GM23248 (cell line): ENCODE measurements at regions not wholly inside any gene's neighbourhood (a gene's known extent, or its start where the extent isn't known, plus 50 kb on each side); places are given as distances from the start of the nearest gene placed in this dataset.

Experiments
- DNase-seq: peaks from one replicate; pipeline ENCODE4 v3.0.0-alpha.2; 2015
- H2AFZ ChIP-seq: fragments of 200-600 bp; sonication (generic); 2 replicates; pipeline ENCODE4 v1.6.1; 2016; ENCODE audit warnings: antibody characterized with exemption
- H3F3A ChIP-seq: fragments of 200-600 bp; sonication (generic); 2 replicates; pipeline ENCODE4 v1.6.1; 2016; ENCODE audit warnings: mild to moderate bottlenecking, antibody characterized with exemption, mixed run types; ENCODE audit not compliant: insufficient read depth
- H3K27ac ChIP-seq: fragments of 200-600 bp; sonication (generic); 2 replicates; pipeline ENCODE4 v1.5.1; 2016; ENCODE audit warnings: mild to moderate bottlenecking
- H3K27me3 ChIP-seq: fragments of 200-600 bp; sonication (generic); replicated peaks from 2 replicates; pipeline ENCODE4 v1.6.1; 2016; ENCODE audit warnings: mild to moderate bottlenecking; ENCODE audit not compliant: insufficient read depth
- H3K36me3 ChIP-seq: fragments of 200-600 bp; sonication (generic); 2 replicates; pipeline ENCODE4 v1.6.1; 2016; ENCODE audit warnings: low read depth, mild to moderate bottlenecking
- H3K4me1 ChIP-seq: fragments of 200-600 bp; sonication (generic); 2 replicates; pipeline ENCODE4 v1.6.1; 2016; ENCODE audit warnings: mild to moderate bottlenecking; ENCODE audit not compliant: insufficient read depth
- H3K4me2 ChIP-seq: fragments of 200-600 bp; sonication (generic); one replicate; pipeline ENCODE4 v1.6.1; 2016; ENCODE audit warnings: mild to moderate bottlenecking; ENCODE audit not compliant: unreplicated experiment
- H3K4me3 ChIP-seq: fragments of 200-600 bp; sonication (generic); 2 replicates; pipeline ENCODE4 v1.5.1; 2016; ENCODE audit warnings: mild to moderate bottlenecking
- H3K79me2 ChIP-seq: fragments of 200-600 bp; sonication (generic); 2 replicates; pipeline ENCODE4 v1.6.1; 2016; ENCODE audit warnings: mild to moderate bottlenecking; ENCODE audit not compliant: insufficient read depth
- H3K9ac ChIP-seq: fragments of 200-600 bp; sonication (generic); 2 replicates; pipeline ENCODE4 v1.6.1; 2016; ENCODE audit warnings: mild to moderate bottlenecking
- H3K9me2 ChIP-seq: fragments of 200-600 bp; sonication (generic); 2 replicates; pipeline ENCODE4 v1.6.1; 2016; ENCODE audit warnings: mixed run types, mild to moderate bottlenecking, moderate library complexity; ENCODE audit not compliant: insufficient read depth
- H3K9me3 ChIP-seq: fragments of 200-600 bp; sonication (generic); one replicate; pipeline ENCODE4 v1.6.1; 2017; ENCODE audit warnings: low read depth
- H4K20me1 ChIP-seq: fragments of 200-600 bp; sonication (generic); 2 replicates; pipeline ENCODE4 v1.6.0; 2016; ENCODE audit not compliant: insufficient read depth
- EZH2 ChIP-seq: fragments of 200-600 bp; sonication (generic); IDR thresholded peaks from 2 replicates; pipeline ENCODE4 v1.6.1; 2018; ENCODE audit warnings: antibody characterized with exemption, mild to moderate bottlenecking; ENCODE audit not compliant: insufficient read depth, poor library complexity, severe bottlenecking
- EZH2phosphoT487 ChIP-seq: fragments of 200-600 bp; sonication (generic); IDR thresholded peaks from 2 replicates; pipeline ENCODE4 v1.6.1; 2018; ENCODE audit warnings: antibody characterized with exemption, moderate library complexity, mild to moderate bottlenecking, low read depth; ENCODE audit not compliant: insufficient read depth
- WGBS, 2 experiments: methylation state at CpG; one replicate each; pipeline ENCODE4 v1.1.6; 2015 to 2017; ENCODE audit warnings: low lambda C conversion rate in 2 of 2, low coverage in 1 of 2; ENCODE audit errors: missing lambda C conversion rate in 2 of 2; 5-methylcytosine and 5-hydroxymethylcytosine counted together
- in situ Hi-C: fragments of 300-500 bp; cut with MboI; formaldehyde crosslinking; loops from 2 replicates; pipeline ENCODE4 v1.15.0; 2020

DNA sequence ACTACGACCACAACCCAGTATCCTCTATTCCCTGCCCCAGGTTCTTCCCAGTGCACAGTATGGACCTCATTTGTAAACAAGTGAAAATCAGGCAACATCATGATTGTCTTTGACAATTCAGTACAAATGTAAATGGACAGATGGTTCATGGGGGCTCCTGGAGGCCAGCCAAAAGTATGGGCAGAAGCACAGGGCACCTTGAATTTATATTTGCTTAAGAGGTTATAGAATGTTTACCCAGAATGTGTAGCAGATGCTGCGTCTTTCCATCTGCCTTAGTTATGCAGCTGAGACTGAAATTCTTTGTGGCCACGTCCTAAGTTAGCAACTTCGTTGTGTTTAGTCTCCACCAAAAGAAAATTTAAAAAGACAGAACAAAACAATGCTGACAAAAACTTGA lies 559.6 kb upstream of the NRSN1 start:
- no peaks in the 10 kb centered on the region for H3K79me2 ChIP-seq
- no peaks in the 10 kb centered on the region for H3K4me1 ChIP-seq
- no peak overlapping the region for H2AFZ ChIP-seq
- no peak for DNase-seq
- 25 to 41% methylated on average over 4 of the region's 4 CpGs for WGBS, 2 experiments
- no peaks in the 10 kb centered on the region for H3K9me3 ChIP-seq
- H3K9ac ChIP-seq = no peak overlapping the region
- TF ChIP-seq EZH2 (no peak), EZH2phosphoT487 (no peak)
- H3F3A ChIP-seq = no peaks in the 10 kb centered on the region
- H4K20me1 ChIP-seq = no peaks in the 10 kb centered on the region
- H3K27ac ChIP-seq = no peak overlapping the region
- in situ Hi-C loops = no loop called here
- no peak overlapping the region for H3K4me2 ChIP-seq
- H3K27me3 ChIP-seq = no peaks in the 10 kb centered on the region
- no peaks in the 10 kb centered on the region for H3K9me2 ChIP-seq
- H3K4me3 ChIP-seq = no peak overlapping the region
- H3K36me3 ChIP-seq = no peaks in the 10 kb centered on the region

DNA sequence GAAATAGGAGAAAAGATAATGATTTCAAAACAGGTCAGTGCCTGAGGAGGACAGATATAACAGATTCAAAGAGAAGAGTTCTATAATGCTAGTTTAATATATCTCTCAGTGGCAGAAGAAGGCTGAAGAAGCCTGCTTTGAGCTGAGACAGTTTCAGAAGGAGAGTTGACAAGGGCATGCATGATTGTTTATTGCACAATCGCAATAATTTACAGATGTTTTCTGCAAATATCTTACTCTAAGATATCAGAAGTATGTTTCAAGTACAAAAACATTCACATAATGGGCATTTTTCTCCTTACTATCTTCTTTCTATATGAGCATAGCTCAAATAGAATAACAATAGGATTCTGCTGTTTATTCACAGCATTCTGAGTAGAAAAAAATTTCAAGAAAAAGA lies 557.7 kb upstream of the NRSN1 start:
- H3K9me3 ChIP-seq = no peaks in the 10 kb centered on the region
- H4K20me1 ChIP-seq = no peaks in the 10 kb centered on the region
- in situ Hi-C loops = no loop called here
- H3K79me2 ChIP-seq = no peaks in the 10 kb centered on the region
- H2AFZ ChIP-seq = no peak overlapping the region
- no peak for DNase-seq
- no peak overlapping the region for H3K9ac ChIP-seq
- TF ChIP-seq EZH2phosphoT487 = no peak
- no peak for TF ChIP-seq EZH2
- H3F3A ChIP-seq = no peaks in the 10 kb centered on the region
- 0 to 2% methylated on average over 1 of the region's 1 CpG for WGBS, 2 experiments
- no peaks in the 10 kb centered on the region for H3K36me3 ChIP-seq
- H3K27ac ChIP-seq = no peak overlapping the region
- no peaks in the 10 kb centered on the region for H3K27me3 ChIP-seq
- no peaks in the 10 kb centered on the region for H3K9me2 ChIP-seq
- no peaks in the 10 kb centered on the region for H3K4me1 ChIP-seq
- no peak overlapping the region for H3K4me3 ChIP-seq
- no peak overlapping the region for H3K4me2 ChIP-seq

DNA sequence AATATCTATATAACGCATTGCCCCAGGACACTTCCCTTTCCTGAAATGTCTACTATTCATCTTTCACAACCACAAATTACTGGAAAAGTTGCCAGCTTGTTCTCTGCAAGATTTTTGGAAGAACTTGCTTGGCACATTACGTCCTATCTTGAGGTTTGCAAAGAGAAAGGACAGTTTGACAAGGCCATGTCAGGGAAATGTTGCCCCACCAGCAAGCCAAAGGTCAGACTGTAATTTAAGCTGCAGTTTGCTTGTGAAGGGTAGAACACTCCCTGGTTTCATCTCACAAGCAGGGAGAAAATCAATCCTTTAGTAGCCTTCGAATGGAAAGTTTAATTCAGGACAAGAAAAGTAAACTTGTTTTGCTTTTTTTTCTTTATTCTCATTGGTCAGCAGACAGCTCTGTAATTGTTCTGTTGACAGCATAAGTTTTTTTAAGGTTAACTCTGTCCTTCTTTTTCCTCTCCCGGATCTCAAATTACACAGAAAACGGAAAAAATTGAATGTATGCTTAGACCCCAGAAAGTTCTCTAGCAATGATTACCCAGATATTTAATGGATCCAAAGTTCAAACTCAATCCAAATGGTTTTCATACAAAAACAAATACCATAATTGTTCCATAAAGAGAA lies 541.8 kb upstream of the NRSN1 start:
- Histone ChIP-seq H3K4me1 (no peaks in the 10 kb centered on the region), H3K4me2 (no peak overlapping the region), H3K9me2 (no peaks in the 10 kb centered on the region), H2AFZ (no peak overlapping the region), H3F3A (no peaks in the 10 kb centered on the region), H3K27ac (no peak overlapping the region), H3K9ac (no peak overlapping the region), H3K79me2 (no peaks in the 10 kb centered on the region), H4K20me1 (no peaks in the 10 kb centered on the region), H3K4me3 (no peak overlapping the region), H3K36me3 (no peaks in the 10 kb centered on the region), H3K27me3 (no peaks in the 10 kb centered on the region), H3K9me3 (no peaks in the 10 kb centered on the region)
- DNase-seq = no peak
- in situ Hi-C loops = no loop called here
- 6 to 12% methylated on average over 5 of the region's 5 CpGs for WGBS, 2 experiments
- TF ChIP-seq EZH2 (no peak), EZH2phosphoT487 (no peak)

DNA sequence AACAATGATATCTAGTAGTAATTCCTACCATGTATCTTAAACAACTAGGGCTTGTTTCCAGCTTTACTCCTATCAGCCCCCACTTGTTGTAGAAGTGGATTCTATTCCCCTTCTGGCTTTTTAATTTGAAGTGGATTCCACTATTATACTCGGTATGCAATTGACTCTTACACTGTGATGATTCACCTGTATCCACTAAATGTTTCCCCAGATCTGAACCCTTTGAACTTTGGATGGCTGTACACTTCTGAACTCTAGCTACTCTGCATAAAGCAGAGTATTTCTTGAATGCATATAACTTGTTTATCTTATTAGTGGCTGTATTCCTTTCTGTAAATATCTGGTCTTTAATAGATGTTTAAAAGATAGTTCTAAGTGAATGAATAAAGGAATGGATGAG lies 538.4 kb upstream of the NRSN1 start:
- Histone ChIP-seq H3K9me3 (no peaks in the 10 kb centered on the region), H3K4me1 (no peaks in the 10 kb centered on the region), H3K36me3 (no peaks in the 10 kb centered on the region), H3K9ac (no peak overlapping the region), H3K27me3 (no peaks in the 10 kb centered on the region), H4K20me1 (no peaks in the 10 kb centered on the region), H3K4me2 (no peak overlapping the region), H3F3A (no peaks in the 10 kb centered on the region), H3K4me3 (no peak overlapping the region), H2AFZ (no peak overlapping the region), H3K9me2 (no peaks in the 10 kb centered on the region), H3K79me2 (no peaks in the 10 kb centered on the region), H3K27ac (no peak overlapping the region)
- no peak for DNase-seq
- 0 to 11% methylated on average over 1 of the region's 1 CpG for WGBS, 2 experiments
- in situ Hi-C loops = no loop called here
- TF ChIP-seq EZH2 (no peak), EZH2phosphoT487 (no peak)

DNA sequence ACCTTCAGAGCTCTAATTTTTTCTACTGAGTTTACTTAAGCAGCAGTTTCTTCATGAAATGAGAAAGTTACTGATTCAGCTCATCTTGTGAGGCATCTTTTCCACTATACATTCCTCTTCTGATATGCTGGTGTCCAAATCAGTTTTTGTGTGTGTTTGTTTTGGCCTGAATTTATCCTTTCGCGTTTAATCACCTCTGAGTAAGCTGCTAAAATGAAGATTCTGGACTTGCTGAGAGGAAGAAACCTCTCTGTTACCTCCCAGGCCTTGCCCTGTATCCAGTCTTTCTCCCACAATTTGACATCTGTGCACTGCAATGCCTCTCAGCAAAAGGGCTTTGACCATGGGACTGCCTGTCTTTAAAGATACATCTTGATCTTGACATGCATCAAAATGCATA lies 536.2 kb upstream of the NRSN1 start:
- DNase-seq = no peak
- 19 to 27% methylated on average over 2 of the region's 2 CpGs for WGBS, 2 experiments
- Histone ChIP-seq H2AFZ (no peak overlapping the region), H3K79me2 (no peaks in the 10 kb centered on the region), H3K27ac (no peak overlapping the region), H3K9me3 (no peaks in the 10 kb centered on the region), H3F3A (no peaks in the 10 kb centered on the region), H4K20me1 (no peaks in the 10 kb centered on the region), H3K27me3 (no peaks in the 10 kb centered on the region), H3K4me1 (no peaks in the 10 kb centered on the region), H3K9me2 (no peaks in the 10 kb centered on the region), H3K36me3 (no peaks in the 10 kb centered on the region), H3K4me2 (no peak overlapping the region), H3K9ac (no peak overlapping the region), H3K4me3 (no peak overlapping the region)
- in situ Hi-C loops = no loop called here
- no peak for TF ChIP-seq EZH2
- TF ChIP-seq EZH2phosphoT487 = no peak
